ENCODE measurements at regions not wholly inside any gene's neighbourhood (a gene's known extent, or its start where the extent isn't known, plus 50 kb on each side); places are given as distances from the start of the nearest gene placed in this dataset.

DNA sequence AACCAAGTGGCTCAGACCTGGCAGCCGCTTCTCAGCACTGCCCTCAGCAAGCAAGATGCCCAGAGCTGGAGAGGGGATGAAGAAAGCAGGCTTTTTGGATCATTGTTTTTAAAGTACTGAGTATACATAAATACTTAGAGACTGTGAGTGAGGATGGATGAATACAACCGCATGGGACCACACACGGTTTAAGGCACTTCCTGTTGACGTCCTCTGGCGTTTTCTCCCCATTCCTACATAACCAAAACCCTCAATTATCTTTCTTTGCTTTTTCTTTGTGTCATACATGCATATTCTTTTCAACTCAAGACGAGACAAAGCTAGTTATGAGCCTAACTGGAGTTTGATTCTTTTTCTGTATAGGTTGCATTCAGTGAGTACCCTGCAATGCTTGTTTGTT lies 198.4 kb downstream of the GALR1 start:
- no peak for DNase-seq (ENCODE audit: low spot score)

DNA sequence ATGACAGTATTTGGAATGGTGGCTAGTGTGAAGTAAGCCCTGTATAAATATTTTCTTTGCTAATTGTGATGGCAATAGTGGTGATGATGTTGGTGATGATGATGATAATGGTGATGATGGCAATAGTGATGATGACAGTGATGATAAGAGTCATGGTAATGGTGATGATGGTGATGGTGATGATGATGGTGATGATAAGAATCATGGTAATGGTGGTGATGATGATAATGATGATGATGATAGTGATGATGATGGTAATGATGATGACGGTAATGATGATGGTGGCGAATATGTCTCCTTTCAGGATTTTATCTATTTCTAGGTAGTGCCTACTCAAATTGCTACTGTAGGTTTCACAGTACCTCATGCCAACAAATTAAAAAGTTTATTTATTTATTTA lies 205.4 kb downstream of the GALR1 start:
- DNase-seq (ENCODE audit: low spot score) = no peak

DNA sequence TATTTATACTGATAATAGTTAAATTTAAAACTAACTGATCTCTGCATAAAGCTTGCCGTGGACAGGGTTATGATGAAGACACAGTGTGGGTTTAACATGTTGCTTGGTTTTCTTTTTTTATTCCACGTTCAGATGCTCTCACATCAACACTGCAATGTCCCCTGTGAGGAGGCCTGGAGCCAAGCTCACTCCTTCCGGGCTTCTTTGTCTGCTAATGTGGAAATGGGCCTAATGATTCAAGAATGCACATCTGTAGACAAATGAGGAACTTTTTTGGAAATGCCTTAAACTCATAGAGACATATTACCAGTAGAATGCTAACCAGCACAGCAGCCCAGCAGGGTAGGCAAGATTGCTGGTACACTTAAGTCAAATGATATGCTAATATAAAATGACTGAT lies 208.0 kb downstream of the GALR1 start:
- no peak for DNase-seq (ENCODE audit: low spot score)

DNA sequence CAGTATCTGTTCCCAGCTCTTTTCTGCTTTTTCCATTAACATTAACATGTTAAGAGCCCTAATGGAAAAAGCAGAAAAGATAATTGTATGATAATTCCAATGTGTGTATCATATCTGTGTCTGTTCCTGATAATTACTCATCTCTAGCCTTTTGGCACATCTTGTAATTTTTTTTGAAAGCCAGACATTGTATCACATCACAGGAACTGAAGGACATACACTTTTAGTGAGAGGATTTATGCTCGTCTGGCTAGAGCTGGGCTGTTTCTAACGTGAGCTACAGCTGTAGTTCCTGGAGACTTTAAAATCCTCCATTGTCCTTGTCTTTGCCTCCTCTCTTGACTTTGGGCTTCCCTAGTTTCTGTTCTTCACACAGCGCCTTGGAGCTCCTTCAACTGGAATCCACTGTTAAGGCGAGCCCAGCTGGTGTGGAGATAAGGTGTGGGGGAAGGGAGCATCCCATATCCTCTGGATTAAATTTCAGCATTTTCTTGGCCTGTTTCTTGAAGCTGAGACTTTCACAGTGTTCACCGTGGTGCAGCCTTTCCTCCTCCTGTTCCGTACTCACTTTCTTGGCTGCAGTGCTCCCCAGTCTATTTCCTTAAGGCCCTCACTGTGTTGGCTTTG lies 211.5 kb downstream of the GALR1 start:
- DNase-seq (ENCODE audit: low spot score) = no peak

DNA sequence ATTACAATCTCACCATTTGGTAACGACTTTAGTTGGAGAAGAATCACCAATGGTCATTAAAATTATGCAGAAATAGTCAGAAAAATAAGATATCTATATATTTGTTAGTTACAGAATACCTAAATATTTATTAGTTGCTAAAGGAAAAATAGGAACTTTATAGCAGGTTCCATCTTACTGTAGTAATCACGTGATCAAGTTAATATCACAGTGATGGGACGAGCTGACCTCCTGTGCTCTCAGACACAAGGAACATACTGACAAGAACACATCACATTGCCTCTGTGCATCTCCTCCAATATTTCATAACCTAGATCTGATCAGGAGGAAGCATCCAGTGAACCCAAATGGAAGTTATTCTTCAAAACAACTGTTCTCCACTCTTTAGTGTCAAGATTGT lies 215.3 kb downstream of the GALR1 start:
- DNase-seq (ENCODE audit: low spot score) = no peak

DNA sequence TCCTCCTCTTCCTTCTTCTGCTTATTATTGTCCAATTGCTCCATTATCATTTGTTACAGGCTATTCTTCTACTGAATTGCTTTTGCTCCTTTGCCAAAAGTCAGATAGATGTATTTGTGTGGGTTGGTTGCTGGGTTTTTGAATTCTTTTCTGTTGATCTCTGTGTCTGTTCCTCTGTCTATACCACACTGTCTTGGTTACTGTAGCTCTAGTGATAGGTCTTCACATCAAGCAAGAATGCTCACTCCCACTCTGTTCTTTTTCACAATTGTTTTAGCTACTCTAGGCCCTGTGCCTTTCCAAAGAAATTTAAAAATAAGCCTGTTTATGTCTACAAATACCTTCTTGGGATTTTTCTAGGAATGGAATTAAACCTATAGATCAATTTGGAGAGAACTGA lies 217.2 kb downstream of the GALR1 start:
- DNase-seq (ENCODE audit: low spot score) = no peak

DNA sequence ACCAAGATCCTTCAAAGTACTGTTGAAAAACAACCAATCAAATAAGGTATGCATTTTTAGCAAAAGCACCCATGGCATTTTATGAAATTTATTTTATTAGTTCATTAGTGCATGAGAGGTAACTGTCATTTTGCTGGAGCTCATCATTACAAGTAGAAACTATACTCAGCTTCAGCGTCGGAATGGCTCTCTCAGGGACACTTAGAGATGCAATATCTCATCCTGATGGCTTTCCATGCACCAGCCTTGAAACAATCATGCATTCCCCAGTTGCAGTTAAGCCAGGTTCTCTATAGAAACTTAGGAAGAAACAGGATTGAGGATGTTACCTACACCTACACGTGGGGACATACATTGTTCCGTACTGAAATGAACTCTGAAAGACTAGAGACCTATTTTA lies 219.5 kb downstream of the GALR1 start:
- no peak for DNase-seq (ENCODE audit: low spot score)

DNA sequence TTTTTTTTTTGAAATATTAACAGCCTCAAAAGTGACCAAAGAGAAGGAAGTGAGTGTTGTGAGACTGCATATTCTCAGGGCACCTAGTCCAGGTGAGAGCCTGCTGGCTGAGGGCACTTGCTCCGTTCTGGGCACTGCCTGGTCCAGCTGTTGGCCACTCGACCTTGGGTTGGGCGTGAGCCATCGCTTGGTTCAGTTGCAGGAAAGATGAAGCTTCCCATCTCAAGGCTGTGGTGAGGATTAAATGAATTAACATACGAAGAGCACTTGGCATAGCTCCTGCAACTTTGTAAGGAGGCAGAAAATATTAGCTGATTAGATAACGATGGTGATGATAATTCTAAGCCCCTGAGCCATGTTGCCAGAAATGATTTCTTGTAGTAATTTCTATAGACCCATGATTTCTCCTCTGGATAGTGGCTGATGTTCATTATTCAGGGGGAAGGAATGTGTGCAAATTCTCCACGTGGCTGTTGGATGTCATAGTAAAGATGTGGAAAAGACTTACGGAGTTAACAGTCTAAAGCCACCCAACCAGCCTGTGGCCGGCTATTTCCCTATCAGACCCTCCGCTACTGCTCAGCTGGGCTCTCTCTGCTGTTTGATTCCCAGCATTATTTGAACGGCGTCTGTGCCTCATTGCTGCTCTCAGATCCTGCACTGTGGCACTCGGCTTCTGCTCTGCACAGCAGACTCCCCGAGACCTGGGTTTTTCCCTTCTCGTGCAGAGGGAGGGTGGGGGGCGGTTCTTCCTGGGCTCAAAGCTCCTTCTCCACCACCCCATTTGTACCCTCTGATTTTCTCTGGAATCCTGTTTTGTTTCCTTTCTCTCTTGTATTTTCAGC lies 221.1 kb downstream of the GALR1 start:
- no peak for DNase-seq (ENCODE audit: low spot score)

DNA sequence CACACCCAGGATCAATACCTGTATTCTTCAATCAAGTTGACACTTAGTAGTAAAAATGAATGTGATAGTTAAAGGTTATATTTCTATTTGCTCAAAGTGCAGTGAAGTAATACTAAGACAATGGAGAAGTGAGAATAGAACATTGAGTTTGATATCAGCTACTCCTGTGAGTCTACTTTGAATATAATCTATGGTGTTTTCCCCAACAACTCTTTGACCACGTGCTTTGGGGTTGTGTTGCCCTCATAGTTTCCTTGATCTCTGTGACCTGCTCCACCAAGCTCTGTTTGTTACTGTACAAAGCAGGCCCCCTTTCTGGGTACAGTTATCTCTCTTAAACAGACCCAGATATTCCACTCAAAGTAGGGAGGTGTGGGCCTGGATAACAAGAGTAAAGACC lies 222.9 kb downstream of the GALR1 start:
- DNase-seq (ENCODE audit: low spot score) = no peak

DNA sequence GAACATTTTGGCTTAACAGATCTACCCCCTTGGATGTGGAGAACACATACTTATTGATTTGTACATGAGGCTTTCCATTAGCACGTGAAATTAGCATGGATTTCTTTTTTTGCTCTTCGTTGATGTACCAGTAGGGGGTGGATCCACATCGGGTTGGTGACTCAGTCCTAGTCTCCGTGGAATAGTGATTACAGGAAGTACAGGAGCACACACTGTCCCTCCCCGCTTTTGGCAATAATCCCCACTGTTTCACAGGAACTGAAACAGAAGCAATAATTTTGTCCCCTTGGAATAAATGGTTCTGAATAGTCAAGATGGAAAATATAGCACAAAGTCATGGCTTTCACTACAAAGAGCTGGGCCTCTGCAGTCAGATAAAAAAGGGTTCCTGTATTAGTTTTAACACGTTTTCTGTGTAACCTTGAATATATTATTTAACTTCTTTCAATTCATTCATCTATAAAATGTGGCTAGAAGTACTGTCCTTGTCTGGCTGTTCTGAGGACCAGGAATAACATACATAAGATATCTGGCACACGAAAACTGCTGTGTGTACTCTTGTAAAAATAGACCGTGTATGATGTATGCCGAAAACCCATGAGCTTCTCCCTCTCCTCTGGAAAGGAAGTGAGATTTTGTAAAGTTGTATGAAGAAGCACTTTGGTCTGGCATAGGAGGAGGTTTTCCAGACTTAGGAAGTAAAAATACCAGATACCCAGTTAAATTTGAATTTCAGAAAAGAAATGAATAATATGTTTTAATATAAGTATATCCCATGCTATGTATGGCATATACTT lies 229.2 kb downstream of the GALR1 start:
- DNase-seq (ENCODE audit: low spot score) = no peak

DNA sequence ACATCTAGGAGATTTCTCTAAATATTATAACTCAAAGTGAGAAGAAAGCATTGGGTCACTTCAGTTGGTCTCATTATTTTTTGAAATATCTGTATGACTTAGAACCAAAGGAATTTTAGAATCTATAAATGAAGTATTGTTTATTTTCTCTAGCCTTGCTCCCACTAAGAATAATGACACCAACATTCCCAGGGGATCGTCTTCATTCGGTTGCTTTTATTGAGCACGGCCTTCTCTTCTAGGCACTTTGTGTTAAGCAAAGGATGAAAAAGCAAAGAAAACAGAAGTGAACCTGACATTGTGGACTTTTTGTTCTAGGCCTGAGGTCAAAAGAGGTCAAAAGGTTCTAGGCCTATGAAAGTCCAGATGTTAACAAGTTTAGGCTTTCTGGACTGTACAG lies 231.9 kb downstream of the GALR1 start:
- no peak for DNase-seq (ENCODE audit: low spot score)

DNA sequence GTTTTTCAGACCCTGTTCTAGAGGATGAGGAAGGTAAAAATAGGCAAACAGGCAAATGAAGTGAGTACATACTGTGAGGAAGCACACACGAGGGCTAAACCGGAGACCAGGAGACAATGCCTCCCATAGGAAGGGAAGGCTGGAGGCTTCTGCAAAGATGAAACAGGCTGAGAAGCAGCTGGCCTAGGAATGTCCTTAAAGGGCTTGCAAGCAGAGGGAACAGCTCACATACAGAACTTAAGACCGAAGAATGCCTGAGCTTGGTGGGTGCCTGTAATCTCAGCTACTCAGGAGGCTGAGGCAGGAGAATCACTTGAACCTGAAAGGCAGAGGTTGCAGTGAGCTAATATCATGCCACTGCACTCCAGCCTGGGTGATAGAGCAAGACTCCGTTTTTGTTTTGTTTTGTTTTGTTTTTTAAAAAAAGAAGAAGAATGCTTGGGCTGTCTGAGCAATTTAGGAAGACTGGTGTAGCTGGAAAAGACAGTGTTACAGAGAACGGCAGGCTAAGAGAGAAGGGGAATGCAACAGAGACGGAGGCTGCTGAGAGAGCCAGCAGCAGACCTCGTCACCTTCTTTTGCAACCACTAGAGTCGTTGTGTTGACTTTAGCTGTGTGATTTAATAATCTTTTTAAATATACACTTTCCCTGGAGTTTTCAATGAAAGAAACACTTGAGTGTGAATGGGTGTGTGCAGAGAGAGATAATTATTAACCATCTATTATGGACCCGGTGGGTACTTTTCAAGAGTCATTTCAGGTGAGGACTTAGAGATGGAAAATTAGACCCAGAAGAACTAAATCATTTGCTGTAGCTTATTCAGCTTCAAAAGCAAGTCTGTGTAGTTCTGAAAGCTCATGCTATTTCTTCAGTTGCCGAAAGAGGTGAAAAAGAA lies 232.8 kb downstream of the GALR1 start:
- no peak for DNase-seq (ENCODE audit: low spot score)

DNA sequence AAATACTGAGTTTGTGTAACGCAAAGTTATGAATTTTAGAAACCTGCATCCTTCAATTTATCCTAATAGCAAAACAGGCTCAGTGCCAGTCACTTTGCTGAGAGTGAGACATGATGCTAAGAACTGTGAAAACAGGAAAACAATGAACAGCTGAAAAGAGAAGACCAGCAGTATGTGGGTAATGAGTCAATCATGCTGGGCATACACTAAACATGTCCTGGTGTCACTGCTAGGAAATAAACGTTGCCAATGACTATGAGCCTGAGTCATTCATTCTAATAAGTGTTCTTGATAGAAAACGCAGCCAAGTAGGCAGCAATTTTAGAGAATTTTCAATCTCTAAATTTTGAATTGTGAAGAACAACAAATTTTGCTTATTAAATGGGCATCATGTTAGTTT lies 237.3 kb downstream of the GALR1 start:
- DNase-seq (ENCODE audit: low spot score) = no peak

DNA sequence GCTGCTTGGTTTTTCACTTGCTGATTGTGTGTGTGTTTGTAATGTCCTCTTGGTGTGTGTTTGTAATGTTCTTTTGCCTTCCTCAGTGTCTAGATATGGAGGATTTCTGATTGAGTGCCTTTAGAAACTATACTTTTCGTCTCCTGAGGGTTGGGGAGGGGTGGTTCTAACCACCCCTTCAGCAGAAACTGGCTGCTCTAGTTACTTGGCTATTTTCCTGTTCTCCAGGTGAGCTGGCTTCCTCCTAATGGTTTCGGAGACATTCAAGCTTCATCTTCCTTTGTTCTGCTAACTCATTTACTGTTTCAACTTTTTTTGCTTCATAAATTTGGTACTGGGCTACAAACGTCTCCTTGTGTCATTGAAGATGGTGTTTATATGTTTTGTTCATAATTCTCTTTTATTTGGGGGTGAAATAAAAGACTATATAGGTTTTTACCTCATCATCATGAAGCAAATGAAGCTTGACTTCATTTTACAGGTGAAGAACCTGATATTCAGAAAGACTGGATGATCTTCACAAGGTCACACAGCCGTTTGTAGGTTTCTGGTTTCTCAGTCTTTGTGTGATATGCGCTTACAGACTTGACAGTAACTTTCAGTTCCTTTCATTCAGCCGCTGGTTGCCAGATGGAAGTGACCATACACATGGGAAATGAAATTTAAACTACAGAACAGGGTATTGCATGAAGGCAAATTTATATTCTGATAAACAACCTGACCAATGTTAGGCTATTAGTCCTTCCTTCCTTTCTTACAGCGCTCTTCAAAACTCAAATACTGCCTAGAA lies 238.5 kb downstream of the GALR1 start:
- no peak for DNase-seq (ENCODE audit: low spot score)

DNA sequence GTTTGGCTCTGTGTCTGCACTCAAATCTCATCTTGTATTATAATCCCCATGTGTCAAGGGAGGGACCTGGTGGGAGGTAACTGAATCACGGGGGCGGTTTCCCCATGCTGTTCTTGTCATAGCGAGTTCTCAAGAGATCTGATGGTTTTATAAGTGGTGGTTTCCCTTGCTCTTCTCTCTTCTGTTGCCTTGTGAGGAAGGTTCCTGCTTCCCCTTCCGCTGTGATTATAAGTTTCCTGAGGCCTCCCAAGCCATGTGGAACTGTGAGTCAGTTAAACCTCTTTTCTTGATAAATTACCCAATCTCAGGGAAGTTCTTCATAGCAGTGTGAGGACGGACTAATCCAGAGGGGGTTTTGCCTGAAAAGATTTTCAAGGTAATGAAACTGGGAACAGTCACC lies 245.4 kb downstream of the GALR1 start:
- DNase-seq (ENCODE audit: low spot score) = no peak

DNA sequence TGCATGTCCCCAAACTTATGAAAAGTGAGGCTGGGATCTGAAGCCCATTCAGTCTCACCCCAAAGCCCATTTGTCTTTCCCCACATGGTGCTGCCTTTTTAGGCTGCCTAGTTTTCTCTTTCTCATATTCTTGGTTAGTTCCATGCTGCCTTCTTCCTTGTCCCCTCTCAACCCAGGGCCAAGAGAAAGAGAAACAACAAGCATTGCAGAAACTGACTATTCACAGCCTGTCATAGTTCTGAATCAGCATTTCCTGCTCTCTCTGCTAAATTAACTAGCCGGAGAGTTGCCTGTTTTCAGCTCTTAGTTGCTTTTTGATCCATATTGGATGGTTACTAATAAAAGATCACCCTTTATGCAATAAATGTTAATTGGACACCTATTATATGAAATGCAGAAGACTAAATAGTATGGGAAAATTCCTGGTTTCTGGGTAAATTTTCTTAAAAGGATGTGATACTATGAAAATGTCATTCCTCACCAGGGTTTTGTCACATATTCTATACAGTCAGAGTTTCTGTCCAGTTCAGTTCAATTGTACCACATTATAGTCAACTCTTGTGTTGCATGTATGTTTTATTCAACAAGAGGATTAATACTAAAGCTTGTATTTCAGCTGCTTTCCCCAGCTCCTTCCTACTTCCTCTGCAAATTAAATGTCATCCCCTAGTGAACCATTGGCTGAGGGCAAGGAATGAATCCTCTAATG lies 246.5 kb downstream of the GALR1 start:
- no peak for DNase-seq (ENCODE audit: low spot score)

DNA sequence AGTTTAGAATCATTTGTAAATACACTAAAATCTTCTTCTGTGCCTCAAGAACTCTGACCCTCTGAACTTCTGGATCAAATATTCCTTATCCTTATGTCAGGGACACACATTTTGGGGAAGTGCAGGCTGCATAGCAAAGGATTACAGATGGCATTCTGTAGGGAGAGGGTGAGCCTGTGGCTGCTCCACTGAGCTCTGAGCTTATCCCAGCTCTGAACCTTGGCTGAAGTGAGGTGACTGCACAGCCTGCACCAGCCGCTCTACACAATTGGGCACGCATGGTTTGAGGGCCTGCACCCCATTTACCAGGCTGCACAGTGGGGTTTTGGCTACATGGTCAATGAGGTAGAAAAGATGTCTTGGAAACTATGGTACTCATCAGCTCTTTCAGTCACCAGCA lies 251.6 kb downstream of the GALR1 start:
- DNase-seq (ENCODE audit: low spot score) = no peak

DNA sequence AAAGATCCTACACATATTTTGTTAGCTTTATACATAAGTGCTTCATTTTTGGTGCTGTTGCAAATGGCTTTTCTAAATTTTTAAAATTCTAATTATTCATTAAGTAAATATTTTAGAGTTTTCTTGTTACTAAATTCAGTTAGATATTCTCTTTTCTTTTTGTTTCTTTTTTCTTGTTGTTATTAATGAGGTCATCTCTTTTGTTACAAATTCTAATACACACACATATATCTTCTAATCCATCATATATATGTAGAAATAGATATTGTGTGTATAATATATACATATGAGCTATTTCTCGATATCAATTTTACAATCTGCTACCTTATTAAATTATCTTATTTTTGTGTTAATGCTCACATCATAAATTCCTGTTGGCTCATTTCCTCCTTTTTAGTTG lies 255.9 kb downstream of the GALR1 start:
- no peak for DNase-seq (ENCODE audit: low spot score)

DNA sequence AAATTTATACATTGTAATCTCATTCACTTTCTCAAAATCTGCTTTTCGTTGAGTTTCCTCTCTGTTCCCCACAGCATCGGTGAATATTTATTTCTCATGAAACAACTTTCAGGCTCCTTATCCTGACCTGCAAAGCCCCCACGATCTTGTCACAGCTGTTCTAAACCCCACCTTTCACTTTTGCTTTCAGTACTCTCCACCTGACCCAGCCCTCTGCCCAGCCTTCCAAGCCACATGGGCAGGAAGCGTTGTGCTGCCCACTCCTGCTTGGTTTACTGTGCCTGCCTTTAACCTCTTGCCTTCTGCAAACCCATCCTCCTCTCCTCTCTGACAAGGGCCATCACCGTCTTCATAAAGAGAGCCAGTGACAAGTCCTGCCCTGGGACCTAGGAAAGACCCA lies 262.5 kb downstream of the GALR1 start:
- no peak for DNase-seq (ENCODE audit: low spot score)

DNA sequence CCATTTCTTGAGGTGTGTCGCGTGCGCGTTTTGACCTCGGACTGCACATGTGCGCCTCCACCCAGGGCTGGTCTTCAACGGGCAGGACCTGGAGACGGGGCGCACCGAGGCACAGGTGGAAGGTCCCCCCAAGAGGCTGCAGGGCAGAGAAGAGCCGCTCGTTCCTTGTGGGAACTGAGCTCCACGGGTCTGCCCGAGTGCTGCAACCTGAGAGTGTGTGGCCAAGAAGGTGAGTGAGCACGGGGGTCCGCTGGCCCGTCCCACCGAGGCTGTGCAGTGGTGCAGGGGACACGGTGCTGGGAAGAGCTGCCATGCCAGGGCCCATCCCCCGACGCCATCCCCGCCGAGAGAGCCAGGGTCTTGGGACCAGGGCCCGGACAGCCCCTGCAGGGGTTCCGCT lies 268.3 kb downstream of the GALR1 start:
- DNase-seq (ENCODE audit: low spot score) = no peak

DNA sequence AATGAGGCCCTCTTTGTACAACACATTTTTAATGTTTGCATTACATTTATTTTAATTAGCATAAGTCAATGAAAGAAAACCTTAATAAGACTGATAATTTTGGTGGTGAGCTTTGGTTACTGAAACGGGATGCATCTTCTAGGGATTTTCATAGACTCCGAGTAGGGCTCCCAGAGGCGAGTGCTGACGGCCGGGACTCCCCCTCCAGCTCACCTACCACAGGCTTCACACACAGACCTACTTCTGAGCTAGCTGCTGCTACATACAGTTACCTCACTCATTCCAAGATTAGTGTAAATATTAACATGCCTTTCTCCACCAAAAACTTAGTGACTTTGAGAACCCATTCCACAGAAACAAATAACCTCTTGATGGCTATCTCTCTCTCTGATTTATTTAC lies 271.1 kb downstream of the GALR1 start:
- no peak for DNase-seq (ENCODE audit: low spot score)
